PC-9 (cell line): ENCODE measurements at regions not wholly inside any gene's neighbourhood (a gene's known extent, or its start where the extent isn't known, plus 50 kb on each side); places are given as distances from the start of the nearest gene placed in this dataset.

Experiments
- BruUV-seq: library from RNA; stranded (reverse); fragments of 400-500 nt; replicated peaks from 2 replicates; lab custom pipeline; 2021; lab: Mats Ljungman, UMichigan
- CTCF ChIA-PET: fragments of 300-600 bp; sonication (Branson Sonifier 250); formaldehyde crosslinking; loops from one replicate; lab custom pipeline; 2022; ENCODE audit warnings: antibody characterized with exemption; lab: Charles Lee
- POLR2A ChIA-PET: fragments of 300-600 bp; sonication (Branson Sonifier 250); formaldehyde crosslinking; loops from one replicate; lab custom pipeline; 2022; ENCODE audit warnings: antibody characterized with exemption; ENCODE audit not compliant: unreplicated experiment; lab: Charles Lee
- DNase-seq, 2 experiments: peaks; one replicate each; pipeline versions ENCODE4 v3.0.0 to v3.0.0-alpha.2; 2015 to 2022; ENCODE audit warnings: mixed read lengths in 1 of 2
- H2AFZ ChIP-seq: fragments of 200-600 bp; sonication (generic); 2 replicates; pipeline ENCODE4 v1.8.1; 2017; ENCODE audit warnings: antibody characterized with exemption
- H3F3A ChIP-seq: fragments of 200-600 bp; sonication (generic); 2 replicates; pipeline ENCODE4 v1.8.1; 2017; ENCODE audit warnings: antibody characterized with exemption, mild to moderate bottlenecking, low read depth; ENCODE audit not compliant: insufficient read depth
- H3K27ac ChIP-seq: fragments of 200-600 bp; sonication (generic); 2 replicates; pipeline ENCODE4 v1.6.1; 2016; ENCODE audit warnings: mixed run types
- H3K27me3 ChIP-seq: fragments of 200-600 bp; sonication (generic); 2 replicates; pipeline ENCODE4 v1.6.1; 2016; ENCODE audit warnings: low read depth, mixed run types; ENCODE audit not compliant: insufficient read depth
- H3K36me3 ChIP-seq: fragments of 200-600 bp; sonication (generic); 2 replicates; pipeline ENCODE4 v1.6.1; 2016; ENCODE audit warnings: low read depth, mixed run types
- H3K4me1 ChIP-seq: fragments of 200-600 bp; sonication (generic); replicated peaks from 2 replicates; pipeline ENCODE4 v1.6.1; 2016; ENCODE audit warnings: mixed run types; ENCODE audit not compliant: insufficient read depth
- H3K4me2 ChIP-seq: fragments of 200-600 bp; sonication (generic); 2 replicates; pipeline ENCODE4 v1.6.1; 2017; ENCODE audit warnings: mixed run types
- H3K4me3 ChIP-seq: fragments of 200-600 bp; sonication (generic); 2 replicates; pipeline ENCODE4 v1.6.1; 2016; ENCODE audit warnings: mixed run types
- H3K79me2 ChIP-seq: fragments of 200-600 bp; sonication (generic); 2 replicates; pipeline ENCODE4 v1.6.1; 2017; ENCODE audit warnings: low read depth, mixed run types
- H3K9me2 ChIP-seq: fragments of 200-600 bp; sonication (generic); 2 replicates; pipeline ENCODE4 v1.8.1; 2017; ENCODE audit warnings: mild to moderate bottlenecking; ENCODE audit not compliant: insufficient read depth
- H3K9me3 ChIP-seq: fragments of 200-600 bp; sonication (generic); 2 replicates; pipeline ENCODE4 v1.8.1; 2016; ENCODE audit warnings: low read depth; ENCODE audit not compliant: insufficient read depth
- H4K20me1 ChIP-seq: fragments of 200-600 bp; sonication (generic); 2 replicates; pipeline ENCODE4 v1.8.1; 2017; ENCODE audit not compliant: insufficient read depth
- CTCF ChIP-seq: fragments of 200-600 bp; sonication (generic); conservative IDR thresholded peaks from 2 replicates; pipeline ENCODE4 v1.6.1; 2017; ENCODE audit warnings: mixed run types, antibody characterized with exemption, mild to moderate bottlenecking, moderate library complexity
- EZH2 ChIP-seq: fragments of 200-600 bp; sonication (generic); IDR thresholded peaks from 2 replicates; pipeline ENCODE4 v1.8.0; 2017; ENCODE audit warnings: antibody characterized with exemption, low read depth
- intact Hi-C: fragments of 100-400 bp; cut with micrococcal nuclease; formaldehyde crosslinking; loops from one replicate; pipeline ENCODE4 v1.10.0; 2022; ENCODE audit not compliant: unreplicated experiment

- CTCF ChIA-PET: no interaction called here
- POLR2A ChIA-PET: no interaction called here
- H3K4me2 ChIP-seq: no peak overlapping the region
- H2AFZ ChIP-seq: no peak overlapping the region
- H3K36me3 ChIP-seq: no peaks in the 10 kb centered on the region
- no peaks in the 10 kb centered on the region for H3K9me3 ChIP-seq
- intact Hi-C loops: no loop called here
- H3K27me3 ChIP-seq: no peaks in the 10 kb centered on the region
- no peak for DNase-seq
- no peak for TF ChIP-seq EZH2
- TF ChIP-seq CTCF: no peak
- H4K20me1 ChIP-seq: no peaks in the 10 kb centered on the region
- H3K4me1 ChIP-seq: no peaks in the 10 kb centered on the region
- no TSS peak for BruUV-seq
- no peaks in the 10 kb centered on the region for H3K79me2 ChIP-seq
- 0 out of 2 replicates have a peak, but pooled peaks cover 4% of the 10 kb centered on the region for H3K9me2 ChIP-seq
- no peak overlapping the region for H3K4me3 ChIP-seq
- no peaks in the 10 kb centered on the region for H3F3A ChIP-seq
- H3K27ac ChIP-seq: no peak overlapping the region
Measured at GRCh38 chr9:85118990-85119755, 449.6 kb downstream of the NTRK2 start.

- Histone ChIP-seq H3K4me2 (no peak overlapping the region), H3K79me2 (no peaks in the 10 kb centered on the region), H3K4me3 (no peak overlapping the region), H3K9me2 (0 out of 2 replicates have a peak, but pooled peaks cover under 1% of the 10 kb centered on the region), H4K20me1 (no peaks in the 10 kb centered on the region), H3K27ac (no peak overlapping the region), H3K36me3 (no peaks in the 10 kb centered on the region), H3K9me3 (no peaks in the 10 kb centered on the region), H3F3A (no peaks in the 10 kb centered on the region), H2AFZ (no peak overlapping the region), H3K4me1 (no peaks in the 10 kb centered on the region), H3K27me3 (no peaks in the 10 kb centered on the region)
- intact Hi-C loops: no loop called here
- POLR2A ChIA-PET: no interaction called here
- CTCF ChIA-PET: no interaction called here
- DNase-seq: no peak
- no TSS peak for BruUV-seq
- TF ChIP-seq CTCF: no peak
- no peak for TF ChIP-seq EZH2
Measured at GRCh38 chr9:85117831-85118230, 448.3 kb downstream of the NTRK2 start.

GRCh38 chr9:85115473-85115872, 445.9 kb downstream of the NTRK2 start:
- Histone ChIP-seq H2AFZ (no peak overlapping the region), H3K9me3 (no peaks in the 10 kb centered on the region), H3K4me2 (no peak overlapping the region), H3K79me2 (no peaks in the 10 kb centered on the region), H4K20me1 (no peaks in the 10 kb centered on the region), H3F3A (no peaks in the 10 kb centered on the region), H3K9me2 (no peaks in the 10 kb centered on the region), H3K27me3 (no peaks in the 10 kb centered on the region), H3K4me1 (no peaks in the 10 kb centered on the region), H3K36me3 (no peaks in the 10 kb centered on the region), H3K4me3 (no peak overlapping the region), H3K27ac (no peak overlapping the region)
- TF ChIP-seq CTCF: no peak
- TF ChIP-seq EZH2: no peak
- ChIA-PET POLR2A (no interaction called here), CTCF (no interaction called here)
- no TSS peak for BruUV-seq
- intact Hi-C loops: no loop called here
- DNase-seq: no peak
